ENCODE measurements at regions not wholly inside any gene's neighbourhood (a gene's known extent, or its start where the extent isn't known, plus 50 kb on each side); places are given as distances from the start of the nearest gene placed in this dataset.

GRCh38 chr1:216807696-216808095 is 84.5 kb upstream of the ESRRG start:
- TF ChIP-seq, protein P1, sequence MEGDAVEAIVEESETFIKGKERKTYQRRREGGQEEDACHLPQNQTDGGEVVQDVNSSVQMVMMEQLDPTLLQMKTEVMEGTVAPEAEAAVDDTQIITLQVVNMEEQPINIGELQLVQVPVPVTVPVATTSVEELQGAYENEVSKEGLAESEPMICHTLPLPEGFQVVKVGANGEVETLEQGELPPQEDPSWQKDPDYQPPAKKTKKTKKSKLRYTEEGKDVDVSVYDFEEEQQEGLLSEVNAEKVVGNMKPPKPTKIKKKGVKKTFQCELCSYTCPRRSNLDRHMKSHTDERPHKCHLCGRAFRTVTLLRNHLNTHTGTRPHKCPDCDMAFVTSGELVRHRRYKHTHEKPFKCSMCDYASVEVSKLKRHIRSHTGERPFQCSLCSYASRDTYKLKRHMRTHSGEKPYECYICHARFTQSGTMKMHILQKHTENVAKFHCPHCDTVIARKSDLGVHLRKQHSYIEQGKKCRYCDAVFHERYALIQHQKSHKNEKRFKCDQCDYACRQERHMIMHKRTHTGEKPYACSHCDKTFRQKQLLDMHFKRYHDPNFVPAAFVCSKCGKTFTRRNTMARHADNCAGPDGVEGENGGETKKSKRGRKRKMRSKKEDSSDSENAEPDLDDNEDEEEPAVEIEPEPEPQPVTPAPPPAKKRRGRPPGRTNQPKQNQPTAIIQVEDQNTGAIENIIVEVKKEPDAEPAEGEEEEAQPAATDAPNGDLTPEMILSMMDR (IDR thresholded peaks at IDR 0.05), result no peak
- TF ChIP-seq POLR2A (IDR thresholded peaks at IDR 0.05), result no peak
